Lower leg skin (tissue), 4 donors: ENCODE measurements at regions not wholly inside any gene's neighbourhood (a gene's known extent, or its start where the extent isn't known, plus 50 kb on each side); places are given as distances from the start of the nearest gene placed in this dataset.

Source experiments
- DNase-seq, 2 donors: peaks; one replicate each; pipeline ENCODE4 v3.0.0-alpha.2; 2019; ENCODE audit warnings: low spot score in 2 of 2
- H3K4me3 ChIP-seq: fragments of 200-600 bp; sonication (generic); 2 replicates; pipeline ENCODE4 v1.5.1; 2017; ENCODE audit warnings: mild to moderate bottlenecking, low read depth; ENCODE audit not compliant: poor library complexity, severe bottlenecking
- POLR2A ChIP-seq, 2 donors: fragments of 450-650 bp; IDR thresholded peaks; one replicate each; pipeline ENCODE4 v1.6.1; 2016 to 2017; ENCODE audit warnings: antibody characterized with exemption in 2 of 2, mild to moderate bottlenecking in 1 of 2, moderate library complexity in 1 of 2
- WGBS, 2 donors: methylation state at CpG; one replicate each; pipeline ENCODE4 v1.1.5; 2018; 5-methylcytosine and 5-hydroxymethylcytosine counted together
- intact Hi-C: fragments of 100-400 bp; cut with DNase I; formaldehyde crosslinking; loops from one replicate; pipeline ENCODE4 v1.15.0; 2023; ENCODE audit warnings: low total_unique reads
- TF ChIP-seq, protein P1 (sequence below), 3 donors: fragments of 450-650 bp; IDR thresholded peaks; one replicate each; pipeline ENCODE4 v1.5.1; 2016; ENCODE audit warnings: antibody characterized with exemption in 3 of 3, mild to moderate bottlenecking in 3 of 3, moderate library complexity in 2 of 3

DNA sequence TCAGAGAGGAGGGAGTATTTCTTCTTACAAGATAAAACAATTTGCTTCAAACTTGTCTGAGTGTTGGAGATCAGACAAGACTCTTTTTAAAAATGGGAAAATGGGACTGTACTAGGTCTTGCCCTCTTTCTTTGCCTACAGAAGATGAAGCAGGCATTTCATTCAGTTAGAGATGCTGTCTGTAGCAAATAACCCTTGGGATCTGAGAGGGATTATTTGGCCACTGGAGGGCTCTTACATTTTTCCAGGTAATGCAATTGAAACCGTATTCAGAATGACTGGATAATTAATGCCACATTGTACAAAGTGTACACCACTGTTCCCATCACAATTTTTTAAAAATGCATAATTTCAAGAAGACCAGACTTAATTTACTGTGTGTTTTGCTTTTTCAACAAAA is 258.5 kb upstream of the KIRREL3 start:
- TF ChIP-seq, protein P1, sequence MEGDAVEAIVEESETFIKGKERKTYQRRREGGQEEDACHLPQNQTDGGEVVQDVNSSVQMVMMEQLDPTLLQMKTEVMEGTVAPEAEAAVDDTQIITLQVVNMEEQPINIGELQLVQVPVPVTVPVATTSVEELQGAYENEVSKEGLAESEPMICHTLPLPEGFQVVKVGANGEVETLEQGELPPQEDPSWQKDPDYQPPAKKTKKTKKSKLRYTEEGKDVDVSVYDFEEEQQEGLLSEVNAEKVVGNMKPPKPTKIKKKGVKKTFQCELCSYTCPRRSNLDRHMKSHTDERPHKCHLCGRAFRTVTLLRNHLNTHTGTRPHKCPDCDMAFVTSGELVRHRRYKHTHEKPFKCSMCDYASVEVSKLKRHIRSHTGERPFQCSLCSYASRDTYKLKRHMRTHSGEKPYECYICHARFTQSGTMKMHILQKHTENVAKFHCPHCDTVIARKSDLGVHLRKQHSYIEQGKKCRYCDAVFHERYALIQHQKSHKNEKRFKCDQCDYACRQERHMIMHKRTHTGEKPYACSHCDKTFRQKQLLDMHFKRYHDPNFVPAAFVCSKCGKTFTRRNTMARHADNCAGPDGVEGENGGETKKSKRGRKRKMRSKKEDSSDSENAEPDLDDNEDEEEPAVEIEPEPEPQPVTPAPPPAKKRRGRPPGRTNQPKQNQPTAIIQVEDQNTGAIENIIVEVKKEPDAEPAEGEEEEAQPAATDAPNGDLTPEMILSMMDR (IDR thresholded peaks at IDR 0.05) = no peak
- TF ChIP-seq POLR2A (IDR thresholded peaks at IDR 0.05) = no peak
- no peak overlapping the region for H3K4me3 ChIP-seq
- no peak for DNase-seq
- 28 to 38% methylated on average over 1 of the region's 1 CpG for WGBS, 2 donors
- intact Hi-C loops = no loop called here

DNA sequence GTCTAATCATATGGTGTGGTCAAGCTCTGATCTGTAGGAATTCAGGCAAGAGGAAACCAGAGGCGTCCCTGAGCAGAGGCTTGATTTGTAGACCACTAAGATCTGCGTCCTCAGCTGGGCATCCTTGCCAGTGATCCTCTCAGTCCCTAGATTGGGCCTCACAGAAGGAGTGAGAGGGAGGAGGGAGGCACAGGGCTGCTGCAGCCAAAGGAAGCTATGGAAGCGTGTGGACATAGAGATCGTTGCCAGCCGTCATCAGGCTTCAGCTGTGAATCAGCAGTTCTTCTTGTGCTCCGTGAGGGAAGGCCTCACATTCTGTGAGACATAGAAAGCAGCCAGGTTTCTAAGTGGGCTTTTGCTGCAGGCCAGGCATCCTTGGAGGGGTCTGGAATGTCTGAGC is 254.6 kb upstream of the KIRREL3 start:
- 48 to 64% methylated on average over 6 of the region's 6 CpGs for WGBS, 2 donors
- TF ChIP-seq, protein P1 (IDR thresholded peaks at IDR 0.05) = no peak
- TF ChIP-seq POLR2A (IDR thresholded peaks at IDR 0.05) = no peak
- intact Hi-C loops = no loop called here
- no peak for DNase-seq
- no peak overlapping the region for H3K4me3 ChIP-seq

DNA sequence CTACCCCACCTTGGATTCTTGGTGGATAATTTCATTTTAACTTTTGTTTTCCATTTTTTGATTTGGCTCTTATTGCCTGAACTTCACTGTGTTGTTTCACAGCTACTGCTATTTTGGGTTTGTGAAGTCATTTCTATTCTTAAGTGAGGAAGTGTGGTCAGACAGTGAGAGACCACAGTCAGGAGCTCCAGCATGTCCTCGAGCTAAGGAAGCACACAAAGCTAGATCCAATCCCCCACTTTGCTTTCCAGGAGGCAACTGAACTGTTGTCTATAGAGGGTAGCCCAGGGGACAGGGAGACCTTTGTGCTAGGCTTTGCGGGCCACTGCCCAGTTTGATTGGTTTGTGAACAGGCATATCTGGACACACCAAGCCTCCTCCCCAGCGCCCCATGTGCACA is 251.8 kb upstream of the KIRREL3 start:
- intact Hi-C loops = no loop called here
- TF ChIP-seq POLR2A (IDR thresholded peaks at IDR 0.05) = no peak
- TF ChIP-seq, protein P1 (IDR thresholded peaks at IDR 0.05) = no peak

DNA sequence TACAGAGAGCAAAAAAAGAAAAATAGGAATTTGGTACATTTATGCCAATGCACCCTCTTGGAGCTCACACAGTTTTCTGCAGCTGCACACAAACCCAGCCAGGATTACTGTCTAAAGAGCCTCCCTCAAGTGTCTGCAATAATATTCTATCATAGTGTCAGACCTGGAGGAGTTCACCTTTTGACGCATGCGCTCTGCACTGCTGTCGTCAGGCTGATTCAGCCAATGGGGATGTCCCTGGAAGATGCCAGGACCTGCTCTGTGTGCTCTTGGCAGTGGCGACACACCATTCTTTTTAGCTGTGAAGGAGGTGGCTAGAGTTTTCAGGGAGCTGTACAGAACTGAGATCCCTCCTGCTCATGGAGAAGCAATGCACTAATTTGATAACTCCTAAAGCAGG is 249.0 kb upstream of the KIRREL3 start:
- DNase-seq = no peak
- no peak overlapping the region for H3K4me3 ChIP-seq
- intact Hi-C loops = no loop called here
- TF ChIP-seq, protein P1 (IDR thresholded peaks at IDR 0.05) = no peak
- no peak for TF ChIP-seq POLR2A (IDR thresholded peaks at IDR 0.05)
- 53 to 73% methylated on average over 4 of the region's 4 CpGs for WGBS, 2 donors

More for the DNA sequence above, 251.8 kb upstream of the KIRREL3 start:
- no peak overlapping the region for H3K4me3 ChIP-seq
- DNase-seq = no peak
- WGBS, 2 donors = 66 to 69% methylated on average over 3 of the region's 3 CpGs

DNA sequence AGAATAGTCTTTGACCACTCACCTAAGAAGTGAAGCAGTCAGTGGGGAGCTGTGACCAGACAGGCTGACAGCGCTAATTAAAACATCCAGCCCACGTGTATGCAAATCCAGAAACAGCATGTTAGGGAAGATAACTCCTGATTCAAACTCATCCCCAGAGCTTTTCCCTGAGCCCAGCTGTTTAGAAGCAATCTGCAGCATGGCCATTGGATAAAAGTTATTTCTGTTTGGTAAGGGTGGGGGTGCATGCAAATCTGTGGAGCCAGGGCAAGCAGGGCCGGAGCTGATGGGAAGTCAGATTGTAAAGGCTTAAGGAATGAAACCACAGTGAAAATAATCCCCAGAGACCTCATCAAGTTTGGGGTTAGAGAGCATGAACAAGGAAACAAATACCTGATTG is 247.9 kb upstream of the KIRREL3 start:
- 68 to 70% methylated on average over 3 of the region's 3 CpGs for WGBS, 2 donors
- no peak for DNase-seq
- intact Hi-C loops = no loop called here

More for the DNA sequence above, 247.9 kb upstream of the KIRREL3 start:
- TF ChIP-seq, protein P1 (IDR thresholded peaks at IDR 0.05) = no peak
- no peak for TF ChIP-seq POLR2A (IDR thresholded peaks at IDR 0.05)
- no peak overlapping the region for H3K4me3 ChIP-seq
